GM23248 (cell line): ENCODE measurements at regions not wholly inside any gene's neighbourhood (a gene's known extent, or its start where the extent isn't known, plus 50 kb on each side); places are given as distances from the start of the nearest gene placed in this dataset.
"Not testable (repeated sequence)": the region's sequence is repeated elsewhere in the genome, so short reads cannot be mapped to it uniquely, and the experiment has no call there.

ENCODE experiments used
- DNase-seq: peaks from one replicate; pipeline ENCODE4 v3.0.0-alpha.2; 2015
- H2AFZ ChIP-seq: fragments of 200-600 bp; sonication (generic); 2 replicates; pipeline ENCODE4 v1.6.1; 2016; ENCODE audit warnings: antibody characterized with exemption
- H3F3A ChIP-seq: fragments of 200-600 bp; sonication (generic); 2 replicates; pipeline ENCODE4 v1.6.1; 2016; ENCODE audit warnings: mild to moderate bottlenecking, antibody characterized with exemption, mixed run types; ENCODE audit not compliant: insufficient read depth
- H3K27ac ChIP-seq: fragments of 200-600 bp; sonication (generic); 2 replicates; pipeline ENCODE4 v1.5.1; 2016; ENCODE audit warnings: mild to moderate bottlenecking
- H3K27me3 ChIP-seq: fragments of 200-600 bp; sonication (generic); replicated peaks from 2 replicates; pipeline ENCODE4 v1.6.1; 2016; ENCODE audit warnings: mild to moderate bottlenecking; ENCODE audit not compliant: insufficient read depth
- H3K36me3 ChIP-seq: fragments of 200-600 bp; sonication (generic); 2 replicates; pipeline ENCODE4 v1.6.1; 2016; ENCODE audit warnings: low read depth, mild to moderate bottlenecking
- H3K4me1 ChIP-seq: fragments of 200-600 bp; sonication (generic); 2 replicates; pipeline ENCODE4 v1.6.1; 2016; ENCODE audit warnings: mild to moderate bottlenecking; ENCODE audit not compliant: insufficient read depth
- H3K4me2 ChIP-seq: fragments of 200-600 bp; sonication (generic); one replicate; pipeline ENCODE4 v1.6.1; 2016; ENCODE audit warnings: mild to moderate bottlenecking; ENCODE audit not compliant: unreplicated experiment
- H3K4me3 ChIP-seq: fragments of 200-600 bp; sonication (generic); 2 replicates; pipeline ENCODE4 v1.5.1; 2016; ENCODE audit warnings: mild to moderate bottlenecking
- H3K79me2 ChIP-seq: fragments of 200-600 bp; sonication (generic); 2 replicates; pipeline ENCODE4 v1.6.1; 2016; ENCODE audit warnings: mild to moderate bottlenecking; ENCODE audit not compliant: insufficient read depth
- H3K9ac ChIP-seq: fragments of 200-600 bp; sonication (generic); 2 replicates; pipeline ENCODE4 v1.6.1; 2016; ENCODE audit warnings: mild to moderate bottlenecking
- H3K9me2 ChIP-seq: fragments of 200-600 bp; sonication (generic); 2 replicates; pipeline ENCODE4 v1.6.1; 2016; ENCODE audit warnings: mixed run types, mild to moderate bottlenecking, moderate library complexity; ENCODE audit not compliant: insufficient read depth
- H3K9me3 ChIP-seq: fragments of 200-600 bp; sonication (generic); one replicate; pipeline ENCODE4 v1.6.1; 2017; ENCODE audit warnings: low read depth
- H4K20me1 ChIP-seq: fragments of 200-600 bp; sonication (generic); 2 replicates; pipeline ENCODE4 v1.6.0; 2016; ENCODE audit not compliant: insufficient read depth
- EZH2 ChIP-seq: fragments of 200-600 bp; sonication (generic); IDR thresholded peaks from 2 replicates; pipeline ENCODE4 v1.6.1; 2018; ENCODE audit warnings: antibody characterized with exemption, mild to moderate bottlenecking; ENCODE audit not compliant: insufficient read depth, poor library complexity, severe bottlenecking
- EZH2phosphoT487 ChIP-seq: fragments of 200-600 bp; sonication (generic); IDR thresholded peaks from 2 replicates; pipeline ENCODE4 v1.6.1; 2018; ENCODE audit warnings: antibody characterized with exemption, moderate library complexity, mild to moderate bottlenecking, low read depth; ENCODE audit not compliant: insufficient read depth
- WGBS, 2 experiments: methylation state at CpG; one replicate each; pipeline ENCODE4 v1.1.6; 2015 to 2017; ENCODE audit warnings: low lambda C conversion rate in 2 of 2, low coverage in 1 of 2; ENCODE audit errors: missing lambda C conversion rate in 2 of 2; 5-methylcytosine and 5-hydroxymethylcytosine counted together
- in situ Hi-C: fragments of 300-500 bp; cut with MboI; formaldehyde crosslinking; loops from 2 replicates; pipeline ENCODE4 v1.15.0; 2020

DNA sequence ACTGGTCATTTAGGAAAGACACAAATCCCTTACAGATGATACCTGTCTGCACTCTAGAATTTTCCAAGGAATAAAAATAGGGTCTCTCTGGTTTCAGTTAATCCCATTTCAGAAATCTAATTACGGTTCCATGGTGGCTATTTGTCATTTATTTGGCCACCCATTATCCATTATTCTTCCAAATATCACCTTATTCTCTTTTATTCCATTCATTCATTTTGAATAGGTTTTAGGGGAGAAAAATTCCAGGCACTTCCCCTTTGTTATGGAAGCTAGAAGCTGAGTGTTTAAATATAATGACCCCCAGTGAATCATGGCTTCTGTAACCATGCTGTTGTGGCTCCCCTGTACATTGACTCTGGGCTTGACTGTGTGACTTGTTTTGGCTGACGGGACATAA lies 420.8 kb upstream of the DPH6 start:
- H3K27me3 ChIP-seq, result no peaks in the 10 kb centered on the region
- H3K4me1 ChIP-seq, result no peaks in the 10 kb centered on the region
- H2AFZ ChIP-seq, result no peak overlapping the region
- no peaks in the 10 kb centered on the region for H3F3A ChIP-seq
- no peaks in the 10 kb centered on the region for H4K20me1 ChIP-seq
- TF ChIP-seq EZH2 (no peak), EZH2phosphoT487 (no peak)
- H3K36me3 ChIP-seq, result no peaks in the 10 kb centered on the region
- no peak overlapping the region for H3K4me2 ChIP-seq
- WGBS, 2 experiments, result 77 to 83% methylated on average over 2 of the region's 2 CpGs
- H3K4me3 ChIP-seq, result no peak overlapping the region
- in situ Hi-C loops, result no loop called here
- no peaks in the 10 kb centered on the region for H3K9me3 ChIP-seq
- DNase-seq, result no peak
- H3K9me2 ChIP-seq, result no peaks in the 10 kb centered on the region
- H3K9ac ChIP-seq, result no peak overlapping the region
- no peak overlapping the region for H3K27ac ChIP-seq
- no peaks in the 10 kb centered on the region for H3K79me2 ChIP-seq

DNA sequence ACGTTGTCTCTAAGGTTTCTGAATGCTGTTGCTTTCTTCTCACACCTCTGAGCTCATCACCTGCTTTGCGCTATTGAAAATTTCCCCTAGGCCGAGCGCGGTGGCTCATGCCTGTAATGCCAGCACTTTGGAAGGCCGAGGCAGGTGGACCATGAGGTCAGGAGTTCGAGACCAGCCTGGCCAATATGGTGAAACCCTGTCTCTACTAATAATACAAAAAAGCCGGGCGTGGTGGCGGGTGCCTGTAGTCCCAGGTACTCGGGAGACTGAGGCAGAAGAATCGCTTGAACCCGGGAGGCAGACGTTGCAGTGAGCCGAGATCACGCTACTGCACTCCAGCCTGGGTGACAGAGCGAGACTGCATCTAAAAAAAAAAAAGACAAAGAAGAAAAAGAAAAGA lies 422.0 kb upstream of the DPH6 start:
- H3K9ac ChIP-seq, H2AFZ ChIP-seq, H3K79me2 ChIP-seq, H3K4me1 ChIP-seq, in situ Hi-C loops, DNase-seq, H3K4me3 ChIP-seq, H3F3A ChIP-seq, H4K20me1 ChIP-seq, H3K27me3 ChIP-seq, H3K9me3 ChIP-seq, H3K9me2 ChIP-seq, H3K4me2 ChIP-seq, H3K36me3 ChIP-seq, H3K27ac ChIP-seq: not testable (repeated sequence)
- WGBS, 2 experiments, result 84% methylated on average over 17 of the region's 17 CpGs

DNA sequence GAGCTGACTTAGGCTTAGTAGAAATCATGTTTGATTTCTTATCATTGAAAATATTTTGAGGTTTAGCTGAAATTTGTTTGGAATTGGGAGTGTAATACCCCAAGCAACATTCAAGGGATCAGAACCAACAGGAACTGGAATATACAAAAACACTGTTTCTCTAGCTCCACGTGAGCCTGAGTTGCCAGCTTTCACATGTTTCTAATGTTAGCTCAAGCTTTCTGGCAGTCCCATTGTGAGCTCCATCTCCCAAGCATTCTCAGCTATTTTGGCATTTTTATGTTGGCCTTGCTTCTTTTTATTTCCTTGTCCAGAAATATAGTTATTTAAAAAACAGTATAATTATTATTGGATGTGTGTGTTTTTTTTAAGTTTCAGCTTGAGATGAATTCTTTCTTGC lies 427.1 kb upstream of the DPH6 start:
- no peaks in the 10 kb centered on the region for H4K20me1 ChIP-seq
- H3K4me1 ChIP-seq, result no peaks in the 10 kb centered on the region
- H2AFZ ChIP-seq, result no peak overlapping the region
- no peaks in the 10 kb centered on the region for H3K27me3 ChIP-seq
- 14 to 15% methylated on average over 1 of the region's 1 CpG for WGBS, 2 experiments
- no peak overlapping the region for H3K4me2 ChIP-seq
- no peaks in the 10 kb centered on the region for H3K9me3 ChIP-seq
- H3F3A ChIP-seq, result no peaks in the 10 kb centered on the region
- no peak for DNase-seq
- H3K9me2 ChIP-seq, result no peaks in the 10 kb centered on the region
- in situ Hi-C loops, result no loop called here
- no peaks in the 10 kb centered on the region for H3K36me3 ChIP-seq
- no peaks in the 10 kb centered on the region for H3K79me2 ChIP-seq
- no peak for TF ChIP-seq EZH2
- TF ChIP-seq EZH2phosphoT487, result no peak
- no peak overlapping the region for H3K4me3 ChIP-seq
- no peak overlapping the region for H3K27ac ChIP-seq
- H3K9ac ChIP-seq, result no peak overlapping the region

DNA sequence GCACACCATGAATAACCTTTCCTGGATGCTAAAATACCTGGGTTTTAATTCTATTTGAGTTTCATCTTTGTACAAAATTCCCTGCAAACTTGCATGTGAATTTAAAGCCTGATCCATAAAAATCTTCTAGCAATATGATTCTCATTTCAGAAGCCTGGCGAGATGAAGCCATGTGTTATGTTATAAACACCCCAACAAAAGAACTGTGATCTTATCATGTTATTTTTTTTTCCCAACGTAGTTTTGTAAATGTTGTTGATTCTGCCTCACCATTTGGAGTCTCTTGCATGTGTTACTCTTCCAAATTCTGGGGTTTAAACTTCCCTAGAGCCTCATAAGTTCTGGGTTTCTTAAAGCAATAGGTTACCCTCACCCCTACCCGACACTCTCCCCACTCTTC lies 428.1 kb upstream of the DPH6 start:
- no peaks in the 10 kb centered on the region for H3K9me2 ChIP-seq
- no peaks in the 10 kb centered on the region for H3K79me2 ChIP-seq
- H3K4me2 ChIP-seq, result no peak overlapping the region
- no peak for DNase-seq
- no peaks in the 10 kb centered on the region for H3K9me3 ChIP-seq
- H3F3A ChIP-seq, result no peaks in the 10 kb centered on the region
- 46 to 48% methylated on average over 3 of the region's 3 CpGs for WGBS, 2 experiments
- in situ Hi-C loops, result no loop called here
- no peaks in the 10 kb centered on the region for H3K27me3 ChIP-seq
- no peak overlapping the region for H3K9ac ChIP-seq
- H3K4me1 ChIP-seq, result no peaks in the 10 kb centered on the region
- no peak overlapping the region for H2AFZ ChIP-seq
- H3K27ac ChIP-seq, result no peak overlapping the region
- no peaks in the 10 kb centered on the region for H3K36me3 ChIP-seq
- TF ChIP-seq EZH2 (no peak), EZH2phosphoT487 (no peak)
- no peaks in the 10 kb centered on the region for H4K20me1 ChIP-seq
- H3K4me3 ChIP-seq, result no peak overlapping the region

DNA sequence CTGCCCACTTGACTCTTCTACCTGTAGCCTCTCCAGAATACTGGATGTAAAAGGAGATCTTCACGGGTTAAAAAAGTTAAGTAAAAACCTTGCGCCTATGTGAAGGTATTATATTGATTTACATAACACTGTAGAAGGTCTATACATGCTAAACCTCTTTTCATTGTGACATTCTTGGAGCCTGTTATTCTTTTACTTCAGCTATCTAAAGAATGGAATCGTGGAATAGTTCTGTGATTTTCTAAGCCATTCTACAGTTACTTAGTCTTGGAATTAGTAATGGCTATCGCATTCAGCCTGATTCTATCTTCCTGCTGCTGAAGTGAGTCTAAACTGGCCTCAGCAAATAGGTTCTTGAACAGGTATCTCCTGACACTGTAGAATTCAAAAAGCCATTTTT lies 430.0 kb upstream of the DPH6 start:
- 83 to 91% methylated on average over 4 of the region's 4 CpGs for WGBS, 2 experiments
- H3K4me2 ChIP-seq, result no peak overlapping the region
- in situ Hi-C loops, result no loop called here

More for the DNA sequence above, 430.0 kb upstream of the DPH6 start:
- Histone ChIP-seq H3K36me3 (no peaks in the 10 kb centered on the region), H2AFZ (no peak overlapping the region), H3K4me1 (peaks cover 6% of the 10 kb centered on the region), H4K20me1 (no peaks in the 10 kb centered on the region), H3F3A (no peaks in the 10 kb centered on the region), H3K27ac (no peak overlapping the region), H3K9me2 (no peaks in the 10 kb centered on the region; the same call in 1 of the 2 replicates), H3K27me3 (no peaks in the 10 kb centered on the region), H3K9ac (no peak overlapping the region), H3K79me2 (no peaks in the 10 kb centered on the region), H3K9me3 (no peaks in the 10 kb centered on the region), H3K4me3 (no peak overlapping the region)
- TF ChIP-seq EZH2 (no peak), EZH2phosphoT487 (no peak)
- DNase-seq, result no peak
